Keratinocyte (primary cell): ENCODE measurements at regions not wholly inside any gene's neighbourhood (a gene's known extent, or its start where the extent isn't known, plus 50 kb on each side); places are given as distances from the start of the nearest gene placed in this dataset.
"Not testable (repeated sequence)": the region's sequence is repeated elsewhere in the genome, so short reads cannot be mapped to it uniquely, and the experiment has no call there.

Experiments
- CTCF ChIP-seq, 3 experiments: IDR thresholded peaks in 1 of 3; conservative IDR thresholded peaks in 1 of 3; optimal IDR thresholded peaks in 1 of 3; 2 replicates in 2 of 3; 3 replicates in 1 of 3; pipeline versions ENCODE3 to v1.5.1; 2011; ENCODE audit warnings: low read length in 3 of 3, mild to moderate bottlenecking in 3 of 3, moderate library complexity in 2 of 3, control low read depth in 1 of 3, inconsistent platforms in 1 of 3; ENCODE audit not compliant: insufficient read depth in 2 of 3; ENCODE audit errors: extremely low read depth in 1 of 3
- EZH2 ChIP-seq: IDR thresholded peaks from one replicate; pipeline ENCODE4 v1.6.1; 2012; ENCODE audit warnings: inconsistent platforms, mild to moderate bottlenecking, low read length, moderate library complexity

GRCh38 chr12:25391346-25391745 lies 140.6 kb upstream of the KRAS start:
- not testable (repeated sequence) for TF ChIP-seq CTCF (optimal IDR thresholded peaks at IDR 0.05 in 1 of 3, IDR thresholded peaks at IDR 0.05 in 1 of 3, conservative IDR thresholded peaks at IDR 0.05 in 1 of 3; ENCODE audit: extremely low read depth in 1 of 3, insufficient read depth in 2 of 3, low read length in 3 of 3); EZH2
